Astrocyte (in vitro differentiated cells and primary cell): ENCODE measurements at regions not wholly inside any gene's neighbourhood (a gene's known extent, or its start where the extent isn't known, plus 50 kb on each side); places are given as distances from the start of the nearest gene placed in this dataset.

Experiments used
- CTCF ChIP-seq: IDR thresholded peaks from 2 replicates; pipeline ENCODE4 v1.5.1; 2011; ENCODE audit warnings: low read depth, mild to moderate bottlenecking, inconsistent platforms, low read length, moderate library complexity; ENCODE audit not compliant: insufficient read depth
- EZH2 ChIP-seq: IDR thresholded peaks from 2 replicates; pipeline ENCODE4 v1.6.1; 2012; ENCODE audit warnings: mild to moderate bottlenecking, low read length, inconsistent platforms; ENCODE audit not compliant: insufficient read depth

GRCh38 chr7:12929476-12930140, 242.2 kb downstream of the ARL4A start:
- TF ChIP-seq CTCF: no peak
- no peak for TF ChIP-seq EZH2
